GM12864 (cell line): ENCODE measurements at regions not wholly inside any gene's neighbourhood (a gene's known extent, or its start where the extent isn't known, plus 50 kb on each side); places are given as distances from the start of the nearest gene placed in this dataset.

Source experiments
- DNase-seq: peaks from one replicate; pipeline ENCODE4 v3.0.0-alpha.2; 2011; ENCODE audit warnings: low read depth
- H3K4me3 ChIP-seq: 2 replicates; pipeline ENCODE4 v1.5.1; 2011; ENCODE audit warnings: mild to moderate bottlenecking, low read depth, low read length, control low read depth
- CTCF ChIP-seq: IDR thresholded peaks from 2 replicates; pipeline ENCODE4 v1.5.1; 2011; ENCODE audit warnings: low read depth, mild to moderate bottlenecking, moderate library complexity, low read length, control low read depth, inconsistent platforms; ENCODE audit errors: missing control alignments

GRCh38 chr2:180063494-180064092 lies 56.5 kb upstream of the CWC22 start:
- no peak overlapping the region for H3K4me3 ChIP-seq
- no peak for DNase-seq
- no peak for TF ChIP-seq CTCF

GRCh38 chr2:180062178-180062577 lies 55.1 kb upstream of the CWC22 start:
- TF ChIP-seq CTCF, result no peak
- H3K4me3 ChIP-seq, result no peak overlapping the region
- no peak for DNase-seq

- no peak overlapping the region for H3K4me3 ChIP-seq
- TF ChIP-seq CTCF, result no peak
- no peak for DNase-seq
Observed at GRCh38 chr2:180061546-180061945, 54.4 kb upstream of the CWC22 start.

GRCh38 chr2:180061085-180061484 lies 54.0 kb upstream of the CWC22 start:
- TF ChIP-seq CTCF, result no peak
- no peak overlapping the region for H3K4me3 ChIP-seq
- DNase-seq, result no peak

- no peak for TF ChIP-seq CTCF
- no peak overlapping the region for H3K4me3 ChIP-seq
- DNase-seq, result no peak
Observed at GRCh38 chr2:180058993-180059392, 51.9 kb upstream of the CWC22 start.

GRCh38 chr2:180057706-180058412 lies 50.8 kb upstream of the CWC22 start:
- TF ChIP-seq CTCF, result no peak
- no peak overlapping the region for H3K4me3 ChIP-seq
- DNase-seq, result no peak
